ENCODE measurements at regions not wholly inside any gene's neighbourhood (a gene's known extent, or its start where the extent isn't known, plus 50 kb on each side); places are given as distances from the start of the nearest gene placed in this dataset.

GRCh38 chrX:35288657-35289056 lies 346.1 kb downstream of the FAM47B start:
- CTCF ChIA-PET = no interaction called here
- TF ChIP-seq, protein P1, sequence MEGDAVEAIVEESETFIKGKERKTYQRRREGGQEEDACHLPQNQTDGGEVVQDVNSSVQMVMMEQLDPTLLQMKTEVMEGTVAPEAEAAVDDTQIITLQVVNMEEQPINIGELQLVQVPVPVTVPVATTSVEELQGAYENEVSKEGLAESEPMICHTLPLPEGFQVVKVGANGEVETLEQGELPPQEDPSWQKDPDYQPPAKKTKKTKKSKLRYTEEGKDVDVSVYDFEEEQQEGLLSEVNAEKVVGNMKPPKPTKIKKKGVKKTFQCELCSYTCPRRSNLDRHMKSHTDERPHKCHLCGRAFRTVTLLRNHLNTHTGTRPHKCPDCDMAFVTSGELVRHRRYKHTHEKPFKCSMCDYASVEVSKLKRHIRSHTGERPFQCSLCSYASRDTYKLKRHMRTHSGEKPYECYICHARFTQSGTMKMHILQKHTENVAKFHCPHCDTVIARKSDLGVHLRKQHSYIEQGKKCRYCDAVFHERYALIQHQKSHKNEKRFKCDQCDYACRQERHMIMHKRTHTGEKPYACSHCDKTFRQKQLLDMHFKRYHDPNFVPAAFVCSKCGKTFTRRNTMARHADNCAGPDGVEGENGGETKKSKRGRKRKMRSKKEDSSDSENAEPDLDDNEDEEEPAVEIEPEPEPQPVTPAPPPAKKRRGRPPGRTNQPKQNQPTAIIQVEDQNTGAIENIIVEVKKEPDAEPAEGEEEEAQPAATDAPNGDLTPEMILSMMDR (IDR thresholded peaks at IDR 0.05; ENCODE audit: insufficient read depth in 1 of 2, low read depth in 1 of 2, low read length in 1 of 2, severe bottlenecking in 1 of 2, unreplicated experiment in 1 of 2) = no peak
- Histone ChIP-seq H3K27me3 (replicated peaks; ENCODE audit: control insufficient read depth, insufficient read depth, low read length) (no peaks in the 10 kb centered on the region), H3K4me3 (ENCODE audit: low read depth, low read length) (no peak overlapping the region), H3K36me3 (ENCODE audit: control insufficient read depth, insufficient read depth, low read length) (no peaks in the 10 kb centered on the region), H3K4me1 (no peaks in the 10 kb centered on the region), H3K9me3 (no peaks in the 10 kb centered on the region)
- Mint-ChIP-seq H3K9me3 (ENCODE audit: unreplicated experiment) (no peaks in the 10 kb centered on the region), H3K27me3 (ENCODE audit: insufficient read depth, unreplicated experiment) (no peaks in the 10 kb centered on the region), H3K4me3 (ENCODE audit: unreplicated experiment) (no peak overlapping the region), H3K27ac (ENCODE audit: unreplicated experiment) (no peak overlapping the region), H3K36me3 (ENCODE audit: insufficient read depth, unreplicated experiment) (no peaks in the 10 kb centered on the region), H3K4me1 (ENCODE audit: low read depth, unreplicated experiment) (no peaks in the 10 kb centered on the region)
- POLR2A ChIA-PET = no interaction called here
- intact Hi-C loops (cut with micrococcal nuclease; ENCODE audit: unreplicated experiment) = no loop called here
- DNase-seq = no peak
- BruUV-seq (replicated peaks) = no TSS peak

- TF ChIP-seq, protein P1 (IDR thresholded peaks at IDR 0.05; ENCODE audit: insufficient read depth in 1 of 2, low read depth in 1 of 2, low read length in 1 of 2, severe bottlenecking in 1 of 2, unreplicated experiment in 1 of 2) = no peak
- Mint-ChIP-seq H3K36me3 (ENCODE audit: insufficient read depth, unreplicated experiment) (no peaks in the 10 kb centered on the region), H3K27ac (ENCODE audit: unreplicated experiment) (no peak overlapping the region), H3K27me3 (ENCODE audit: insufficient read depth, unreplicated experiment) (no peaks in the 10 kb centered on the region), H3K9me3 (ENCODE audit: unreplicated experiment) (no peaks in the 10 kb centered on the region), H3K4me3 (ENCODE audit: unreplicated experiment) (no peak overlapping the region), H3K4me1 (ENCODE audit: low read depth, unreplicated experiment) (no peaks in the 10 kb centered on the region)
- Histone ChIP-seq H3K27me3 (replicated peaks; ENCODE audit: control insufficient read depth, insufficient read depth, low read length) (no peaks in the 10 kb centered on the region), H3K4me1 (no peaks in the 10 kb centered on the region), H3K4me3 (ENCODE audit: low read depth, low read length) (no peak overlapping the region), H3K36me3 (ENCODE audit: control insufficient read depth, insufficient read depth, low read length) (no peaks in the 10 kb centered on the region), H3K9me3 (no peaks in the 10 kb centered on the region)
- no TSS peak for BruUV-seq (replicated peaks)
- POLR2A ChIA-PET = no interaction called here
- intact Hi-C loops (cut with micrococcal nuclease; ENCODE audit: unreplicated experiment) = no loop called here
- DNase-seq = no peak
- CTCF ChIA-PET = no interaction called here
Observed at GRCh38 chrX:35289952-35290351, 347.4 kb downstream of the FAM47B start.

GRCh38 chrX:35291013-35291412 lies 348.4 kb downstream of the FAM47B start:
- H3K27ac Mint-ChIP-seq (ENCODE audit: unreplicated experiment) = no peak overlapping the region
- Histone ChIP-seq H3K27me3 (replicated peaks; ENCODE audit: control insufficient read depth, insufficient read depth, low read length) (no peaks in the 10 kb centered on the region), H3K4me3 (ENCODE audit: low read depth, low read length) (no peak overlapping the region), H3K4me1 (no peaks in the 10 kb centered on the region), H3K9me3 (no peaks in the 10 kb centered on the region), H3K36me3 (ENCODE audit: control insufficient read depth, insufficient read depth, low read length) (no peaks in the 10 kb centered on the region)
- H3K27me3 Mint-ChIP-seq (ENCODE audit: insufficient read depth, unreplicated experiment) = no peaks in the 10 kb centered on the region
- ChIA-PET POLR2A (no interaction called here), CTCF (no interaction called here)
- no peaks in the 10 kb centered on the region for H3K4me1 Mint-ChIP-seq (ENCODE audit: low read depth, unreplicated experiment)
- no peak overlapping the region for H3K4me3 Mint-ChIP-seq (ENCODE audit: unreplicated experiment)
- DNase-seq = no peak
- intact Hi-C loops (cut with micrococcal nuclease; ENCODE audit: unreplicated experiment) = no loop called here
- BruUV-seq (replicated peaks) = no TSS peak
- H3K36me3 Mint-ChIP-seq (ENCODE audit: insufficient read depth, unreplicated experiment) = no peaks in the 10 kb centered on the region
- TF ChIP-seq, protein P1 (IDR thresholded peaks at IDR 0.05; ENCODE audit: insufficient read depth in 1 of 2, low read depth in 1 of 2, low read length in 1 of 2, severe bottlenecking in 1 of 2, unreplicated experiment in 1 of 2) = no peak
- no peaks in the 10 kb centered on the region for H3K9me3 Mint-ChIP-seq (ENCODE audit: unreplicated experiment)
